Stomach (tissue), 4 donors: ENCODE measurements at regions not wholly inside any gene's neighbourhood (a gene's known extent, or its start where the extent isn't known, plus 50 kb on each side); places are given as distances from the start of the nearest gene placed in this dataset.

ENCODE experiments used
- CTCF ChIP-seq, 7 experiments: fragments of 450-650 bp in 4 of 7; fragments of 200-600 bp in 3 of 7; sonication (generic) in 3 of 7; IDR thresholded peaks; one replicate each; pipeline ENCODE4 v1.5.1; 2016 to 2019; ENCODE audit warnings: antibody characterized with exemption in 7 of 7, control low read depth in 2 of 7, mild to moderate bottlenecking in 1 of 7
- EP300 ChIP-seq: sonication (generic); formaldehyde crosslinking; IDR thresholded peaks from one replicate; pipeline ENCODE4 v1.6.1; 2017; ENCODE audit warnings: antibody characterized with exemption
- POLR2A ChIP-seq, 4 donors: fragments of 450-650 bp; IDR thresholded peaks; one replicate each; pipeline ENCODE4 v1.6.1; 2016; ENCODE audit warnings: antibody characterized with exemption in 4 of 4, control low read depth in 2 of 4, mild to moderate bottlenecking in 1 of 4, moderate library complexity in 1 of 4

- TF ChIP-seq CTCF (IDR thresholded peaks at IDR 0.05) (no peak), EP300 (no peak), POLR2A (IDR thresholded peaks at IDR 0.05) (no peak)
These were observed 871.7 kb downstream of the DACH1 start for GRCh38 chr13:70995338-70995737.
